ENCODE measurements at regions not wholly inside any gene's neighbourhood (a gene's known extent, or its start where the extent isn't known, plus 50 kb on each side); places are given as distances from the start of the nearest gene placed in this dataset.

DNA sequence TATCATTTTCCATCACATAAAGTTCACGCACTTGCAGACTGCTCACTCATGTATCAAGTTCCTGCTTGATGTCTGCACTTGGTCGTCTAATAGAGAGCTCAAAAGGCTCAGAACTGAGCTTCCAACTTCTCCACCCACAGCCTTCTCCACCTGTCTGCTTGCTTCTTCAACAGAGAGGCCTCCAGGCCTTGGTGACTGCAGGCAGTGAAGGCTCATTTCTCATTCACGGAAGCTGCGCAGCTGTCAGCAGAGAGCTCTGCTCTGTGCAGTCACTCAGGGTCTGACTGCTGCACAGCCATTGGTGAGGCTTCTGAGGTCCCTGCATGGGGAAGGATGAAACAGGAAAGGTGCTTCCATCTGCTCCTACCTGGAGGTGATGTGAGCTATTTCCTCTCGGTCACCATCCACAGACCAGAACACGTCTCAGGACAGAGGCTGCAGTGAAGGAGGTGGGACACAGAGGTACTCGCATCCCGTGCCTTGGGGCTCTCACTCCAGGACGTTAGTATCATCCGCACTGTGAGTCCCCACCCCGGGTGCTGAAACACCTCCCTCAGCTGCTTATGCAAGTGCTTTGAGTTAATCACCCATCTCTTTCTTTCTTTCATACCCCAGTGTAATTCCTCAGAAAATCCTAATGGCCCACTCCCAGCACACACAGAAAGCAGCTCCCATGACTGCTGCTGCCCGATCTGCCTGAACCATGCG lies 126.2 kb downstream of the TMEM18 start:
- DNase-seq (ENCODE audit: low read depth), result no peak

DNA sequence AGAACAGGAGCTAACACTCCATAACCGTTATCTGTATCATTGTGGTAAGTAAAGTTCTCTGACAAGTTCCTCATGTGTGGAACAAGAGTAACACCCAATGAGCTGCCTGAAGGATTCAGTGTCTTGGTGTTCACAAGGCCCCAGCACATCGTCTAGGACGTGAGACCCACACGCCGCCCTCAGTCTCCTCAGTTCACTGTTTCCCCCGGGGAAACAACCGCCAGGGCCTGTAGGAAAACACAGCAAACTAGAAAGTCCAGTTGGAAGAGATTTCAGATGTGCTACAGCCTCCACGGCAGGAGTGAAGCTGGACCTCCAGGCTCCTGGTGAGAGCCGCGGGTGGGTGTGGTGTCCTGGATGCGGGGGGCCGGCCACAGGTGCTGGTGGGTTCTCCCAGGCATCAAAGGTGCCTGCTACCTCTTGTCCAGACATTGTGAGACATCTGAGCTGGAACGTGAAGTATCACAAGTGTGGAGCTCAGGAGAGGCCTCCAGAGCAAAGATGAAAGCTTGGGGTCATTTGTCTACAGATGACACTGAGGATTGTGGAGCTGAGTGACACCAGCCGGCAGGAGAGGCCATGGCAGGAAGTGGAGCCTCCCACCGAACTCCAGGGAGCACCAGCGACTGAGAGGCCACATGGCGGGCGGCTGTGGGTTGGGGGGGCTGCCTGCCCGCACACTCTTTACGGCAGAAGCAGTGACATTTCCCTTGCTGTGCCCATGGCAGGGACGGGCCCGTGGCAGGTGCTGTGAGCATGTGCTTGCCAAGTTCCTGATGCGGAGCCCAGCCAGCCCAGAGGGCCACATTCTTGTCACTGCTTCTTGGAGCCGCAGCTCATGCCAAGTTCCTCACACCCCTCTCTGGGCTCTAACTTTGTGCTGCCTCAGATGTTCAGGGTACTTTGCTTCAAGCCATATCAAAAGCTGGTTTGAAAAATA lies 131.2 kb downstream of the TMEM18 start:
- no peak for DNase-seq (ENCODE audit: low read depth)

DNA sequence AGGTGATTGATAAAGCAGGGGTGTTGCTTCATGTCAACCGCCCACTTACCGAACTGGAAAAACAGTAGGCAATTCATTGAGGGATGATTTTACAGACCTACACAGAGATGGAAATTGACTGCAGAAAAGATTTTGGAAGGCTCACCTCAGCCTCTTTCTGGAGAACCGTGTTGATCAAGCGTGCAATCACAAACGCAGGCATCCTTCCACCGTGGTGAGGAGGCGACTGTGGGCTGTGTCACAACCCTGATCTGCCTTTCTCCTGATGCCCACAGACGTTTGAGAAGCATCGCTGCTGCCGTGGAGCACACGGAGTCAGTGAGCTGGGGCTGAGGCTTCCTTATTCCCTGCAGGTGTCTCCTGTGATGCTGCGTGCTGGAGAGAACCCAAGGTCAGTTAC lies 132.0 kb downstream of the TMEM18 start:
- no peak for DNase-seq (ENCODE audit: low read depth)

DNA sequence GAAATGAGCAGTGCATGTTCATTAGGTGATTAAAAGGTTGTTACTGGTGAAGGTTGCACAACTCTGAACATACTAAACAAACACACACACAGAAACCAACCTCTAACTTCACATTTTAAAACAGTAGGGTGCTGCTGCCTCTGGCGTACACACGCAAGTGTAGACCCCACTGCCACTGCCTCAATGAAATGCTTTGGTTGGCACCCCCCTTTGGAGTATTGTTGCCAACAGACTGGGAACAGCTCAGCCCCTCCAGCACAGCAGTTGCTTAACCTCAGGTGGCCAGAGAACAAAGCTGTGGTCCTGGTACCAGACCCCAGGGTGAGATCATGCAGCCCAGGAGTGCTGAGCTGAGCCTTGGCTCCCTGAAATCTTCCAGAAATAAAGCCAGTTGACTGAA lies 138.6 kb downstream of the TMEM18 start:
- no peak for DNase-seq (ENCODE audit: low read depth)

DNA sequence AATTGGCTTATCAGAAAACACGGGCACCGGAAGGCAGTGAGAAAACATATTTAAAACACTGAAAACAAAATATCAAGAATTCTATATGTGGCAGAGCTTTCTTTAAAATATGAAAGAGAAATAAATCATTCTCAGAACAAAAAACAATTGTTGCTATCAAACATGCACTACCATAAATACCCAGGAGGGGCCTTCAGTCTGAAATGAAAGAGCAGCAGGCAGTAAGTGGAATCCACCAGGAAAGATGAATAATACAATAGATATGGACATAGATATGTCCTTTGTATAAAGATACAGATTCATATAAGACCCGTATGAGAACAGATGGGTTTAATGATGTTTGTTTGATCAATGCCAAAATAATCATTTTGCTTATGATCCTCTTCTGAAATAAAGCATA lies 142.0 kb downstream of the TMEM18 start:
- DNase-seq (ENCODE audit: low read depth), result no peak

DNA sequence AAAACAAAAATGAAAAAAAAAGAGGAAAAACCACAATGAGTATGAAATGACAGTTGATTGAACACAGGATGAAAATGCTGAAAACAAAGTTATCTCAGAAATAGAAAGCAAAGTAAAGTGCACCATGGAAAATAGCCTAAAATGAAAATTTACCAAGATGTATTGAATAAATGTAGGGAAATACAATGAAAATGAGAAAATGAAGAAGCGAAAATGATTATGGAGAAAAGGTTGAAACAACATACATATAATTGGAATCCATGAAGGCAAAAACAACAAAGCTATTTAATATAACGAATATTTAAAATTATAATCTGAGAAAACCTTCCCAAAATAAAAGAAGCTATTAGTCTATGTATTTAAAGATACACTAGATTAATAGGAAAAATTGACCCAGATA lies 147.4 kb downstream of the TMEM18 start:
- no peak for DNase-seq (ENCODE audit: low read depth)

DNA sequence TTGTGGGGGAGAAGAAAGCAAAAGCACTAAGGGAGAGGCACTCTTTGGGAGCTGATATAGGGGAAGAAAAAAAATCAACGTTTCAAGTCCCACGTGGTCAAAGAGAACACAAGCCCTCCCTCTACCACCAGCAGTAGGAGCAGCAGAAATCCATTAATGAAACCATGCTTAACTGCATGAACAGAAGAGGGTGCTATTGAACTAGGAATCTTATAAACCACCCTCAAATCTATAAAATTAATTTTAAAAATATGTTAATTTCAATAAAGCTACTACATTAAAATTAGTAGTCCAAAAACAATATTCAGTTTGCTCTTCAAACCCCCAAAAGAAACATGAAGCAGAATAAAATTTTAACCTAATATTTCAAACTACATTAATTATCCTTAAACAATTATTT lies 147.8 kb downstream of the TMEM18 start:
- DNase-seq (ENCODE audit: low read depth), result peak; percentile 5

DNA sequence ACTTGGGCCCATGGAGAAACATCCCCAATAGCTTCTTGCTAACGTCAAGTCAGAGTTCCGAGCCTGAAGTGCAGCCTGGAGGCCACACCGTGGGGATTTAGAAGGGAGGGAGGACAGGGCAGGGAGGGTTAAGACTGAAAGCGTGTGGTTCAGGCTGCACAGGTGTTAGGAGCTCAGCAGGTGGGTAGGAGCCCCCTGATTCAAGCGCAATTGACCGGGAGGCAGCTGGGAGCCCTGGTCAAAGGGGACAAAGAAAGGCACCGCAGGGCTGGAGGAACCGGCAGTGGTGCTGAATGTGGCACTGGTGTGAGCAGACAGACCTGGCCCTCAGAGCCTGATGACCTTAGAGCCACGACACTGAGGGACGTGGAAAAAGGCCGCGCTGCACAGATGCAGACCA lies 149.6 kb downstream of the TMEM18 start:
- DNase-seq (ENCODE audit: low read depth), result no peak

DNA sequence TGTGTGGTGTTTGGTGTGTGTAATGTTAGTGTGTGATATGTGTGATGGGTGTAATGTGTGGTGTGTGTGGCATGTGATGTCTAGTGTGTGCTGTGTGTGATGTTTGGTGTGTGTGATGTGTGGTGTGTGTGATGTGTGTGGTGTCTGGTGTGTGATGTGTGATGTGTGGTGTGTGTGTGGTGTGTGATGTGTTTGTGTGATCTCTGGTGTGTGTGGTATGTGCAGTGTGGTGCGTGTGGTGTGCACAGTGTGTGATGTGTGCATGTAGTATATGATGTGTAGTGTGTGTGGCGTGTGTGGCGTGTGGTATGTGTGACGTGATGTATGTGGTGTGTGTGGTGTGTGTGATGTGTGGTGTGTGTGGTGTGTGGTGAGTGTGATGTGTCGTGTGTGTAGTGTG lies 150.3 kb downstream of the TMEM18 start:
- no peak for DNase-seq (ENCODE audit: low read depth)

DNA sequence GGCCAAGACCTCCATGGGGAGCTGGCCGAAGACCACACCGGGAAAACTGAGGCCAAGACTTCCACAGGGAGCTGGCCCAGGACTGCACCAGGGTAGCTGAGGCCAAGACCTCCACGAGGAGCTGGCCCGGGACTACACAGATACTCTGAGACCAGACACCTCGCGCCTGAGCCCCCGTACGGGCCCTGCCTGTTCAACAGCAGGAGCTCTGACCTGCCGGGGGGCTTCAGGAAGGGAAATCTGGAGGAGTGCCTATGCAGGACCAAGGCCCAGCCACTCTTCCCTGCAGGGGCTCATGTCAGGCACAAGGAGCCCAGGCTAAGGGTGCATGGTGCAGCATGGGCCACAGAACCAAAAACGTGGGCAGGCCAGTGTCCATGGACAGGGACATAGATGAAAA lies 151.6 kb downstream of the TMEM18 start:
- DNase-seq (ENCODE audit: low read depth), result no peak

DNA sequence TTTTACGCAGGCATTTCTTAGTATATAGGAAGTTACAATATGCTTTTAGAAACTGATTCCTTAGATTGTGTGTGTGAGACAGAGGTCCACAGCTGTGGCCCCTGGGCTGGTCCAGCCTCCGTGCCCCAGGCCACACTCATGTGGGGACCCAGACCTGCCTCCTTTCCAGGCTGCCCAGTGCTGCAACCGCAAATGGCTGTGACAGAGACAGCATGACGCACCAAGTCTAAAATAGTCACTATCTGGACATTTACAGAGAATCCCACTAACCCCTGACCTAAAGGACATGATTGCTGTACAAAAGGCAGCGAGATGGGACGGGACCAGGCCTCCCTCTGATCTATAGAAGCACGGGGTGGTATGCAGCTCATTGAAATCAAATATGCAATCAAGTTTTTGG lies 152.2 kb downstream of the TMEM18 start:
- no peak for DNase-seq (ENCODE audit: low read depth)

DNA sequence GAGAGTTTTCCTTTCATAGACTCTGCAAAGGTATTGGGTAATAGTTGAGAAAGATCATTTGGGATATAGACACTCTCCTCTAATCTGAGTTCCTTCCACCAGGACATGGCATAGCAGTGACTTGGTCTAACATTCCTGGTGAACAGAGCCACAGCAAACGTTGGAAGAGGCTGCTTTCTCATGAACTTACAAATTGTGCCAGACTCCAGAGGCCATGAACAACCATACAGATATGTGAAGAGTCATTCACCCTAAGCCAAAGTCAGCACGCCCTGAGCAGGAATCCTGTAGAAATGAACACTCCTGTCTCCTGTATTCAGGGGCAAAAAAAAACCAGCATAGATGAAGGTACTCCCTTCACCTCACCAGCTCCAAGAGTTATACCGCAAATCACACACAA lies 152.8 kb downstream of the TMEM18 start:
- DNase-seq (ENCODE audit: low read depth), result peak; percentile 25

DNA sequence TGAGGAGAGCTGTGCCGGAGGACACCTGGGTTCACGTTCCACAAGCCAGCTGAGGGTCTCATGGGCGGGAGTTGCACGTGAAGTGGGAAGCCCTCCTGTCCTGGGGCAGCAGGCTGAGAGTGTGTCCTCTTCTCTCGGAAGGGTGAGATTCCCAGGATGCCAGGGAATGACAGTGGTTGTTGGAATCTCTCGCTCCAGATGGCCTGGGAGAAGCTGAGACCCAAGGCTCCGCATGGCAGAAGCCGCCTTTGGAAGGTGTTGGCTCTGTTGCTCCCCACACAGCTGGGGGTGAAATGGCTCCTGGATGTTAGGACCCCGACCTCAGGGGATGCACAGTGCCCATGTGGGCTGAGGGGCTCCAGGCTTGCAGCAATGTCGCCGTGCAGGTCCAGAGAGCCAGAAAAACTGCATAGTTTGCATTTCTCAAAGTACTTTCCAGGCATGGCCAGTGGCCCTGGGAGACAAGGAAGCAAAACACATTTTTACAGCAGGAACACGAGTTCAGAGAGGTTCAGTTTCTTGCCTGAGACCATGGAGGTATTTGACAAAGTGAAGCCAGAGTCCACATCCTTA lies 153.4 kb downstream of the TMEM18 start:
- no peak for DNase-seq (ENCODE audit: low read depth)

DNA sequence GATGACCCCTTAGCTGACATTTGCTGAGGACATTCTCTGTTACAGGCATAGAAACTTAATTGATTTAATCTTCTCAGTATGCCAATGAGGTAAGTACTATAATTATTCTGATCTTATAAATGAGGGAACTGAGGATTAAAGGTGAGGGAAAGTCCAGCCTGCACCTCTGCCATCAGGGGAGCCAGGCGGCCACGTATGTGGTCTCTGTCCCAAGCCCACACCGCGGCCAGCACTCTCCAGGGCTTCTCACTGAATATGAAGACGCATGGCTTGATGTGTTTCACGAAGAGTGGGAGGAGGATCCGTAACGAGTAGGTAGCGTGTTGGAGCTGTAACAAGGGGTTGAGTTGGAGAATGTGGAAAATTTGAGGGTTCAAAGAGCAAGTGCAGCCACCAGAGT lies 154.4 kb downstream of the TMEM18 start:
- no peak for DNase-seq (ENCODE audit: low read depth)

DNA sequence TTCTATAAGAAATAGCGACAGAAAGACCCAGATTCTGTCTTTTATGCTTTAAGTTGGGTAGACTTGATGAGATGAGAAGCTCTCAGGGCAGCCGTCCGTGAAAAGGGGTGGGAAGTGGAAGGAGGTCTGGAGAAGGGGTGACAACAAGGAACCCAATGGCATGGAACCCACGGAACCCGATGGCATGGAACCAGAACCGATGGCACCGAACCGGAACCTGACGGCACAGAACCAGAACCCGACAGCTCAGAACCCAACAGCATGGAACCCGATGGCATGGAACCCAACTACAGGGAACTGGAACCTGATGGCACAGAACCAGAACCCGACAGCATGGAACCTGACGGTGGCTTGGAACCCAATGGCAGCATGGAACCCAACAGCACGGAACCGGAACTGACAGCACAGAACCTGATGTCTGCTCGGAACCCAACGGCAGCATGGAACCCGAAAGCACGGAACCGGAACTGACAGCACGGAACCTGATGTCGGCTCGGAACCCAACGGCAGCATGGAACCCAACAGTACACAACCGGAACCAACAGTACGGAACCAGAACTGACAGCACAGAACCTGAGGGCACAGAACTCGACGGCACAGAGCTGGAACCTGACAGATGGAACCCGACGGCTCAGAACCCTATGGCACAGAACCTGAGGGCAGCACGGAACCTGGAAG lies 155.2 kb downstream of the TMEM18 start:
- DNase-seq (ENCODE audit: low read depth), result no peak

DNA sequence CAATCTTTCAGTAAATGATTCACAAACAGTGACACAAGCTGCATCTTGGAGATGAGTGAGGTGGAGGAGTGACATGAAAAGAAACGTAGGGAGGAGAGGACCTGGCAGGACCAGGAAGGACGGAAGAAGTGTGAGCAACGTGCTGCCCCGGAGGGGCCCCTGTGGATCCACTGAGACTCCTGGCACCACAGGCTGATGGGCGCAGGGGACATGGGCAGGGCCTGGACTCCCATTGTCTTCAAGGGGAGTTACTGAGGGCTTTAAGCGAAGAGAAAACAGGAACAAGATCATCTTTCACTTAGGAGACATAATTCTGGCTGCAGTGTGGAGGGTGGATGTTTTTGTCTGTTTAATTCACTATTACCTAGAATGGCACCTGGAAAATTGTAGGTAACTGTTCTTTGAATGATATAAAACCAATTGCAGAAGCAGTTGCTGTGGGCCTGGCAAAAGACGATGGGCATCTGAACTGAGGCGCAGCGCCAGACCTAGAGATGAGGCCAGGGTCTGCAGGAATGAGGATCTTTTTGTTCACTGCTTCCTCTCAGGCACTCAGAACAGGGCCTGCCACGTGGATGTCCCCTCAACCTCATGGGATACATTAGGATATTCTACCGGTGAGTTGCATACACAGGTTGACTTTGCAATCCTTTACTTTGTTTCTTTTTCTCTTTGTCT lies 156.4 kb downstream of the TMEM18 start:
- DNase-seq (ENCODE audit: low read depth), result no peak

DNA sequence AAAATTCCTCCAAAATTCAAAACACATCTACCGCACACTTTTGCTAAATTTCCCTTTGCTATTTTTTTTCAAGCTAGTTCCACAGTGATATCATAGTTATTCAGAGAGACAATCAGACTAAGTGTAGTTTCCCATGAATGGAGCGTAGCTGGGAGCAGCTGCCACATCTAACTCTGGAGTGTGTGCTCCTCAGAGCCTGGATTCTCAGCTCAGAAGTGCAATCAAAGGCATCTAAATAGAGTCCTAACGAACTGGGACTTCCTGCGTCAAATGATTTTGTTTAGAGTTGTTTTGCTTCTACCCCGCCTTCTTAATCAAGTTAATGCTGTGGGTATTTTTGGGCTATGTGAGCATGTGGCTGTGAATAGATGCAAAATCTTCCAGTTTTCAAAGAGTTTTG lies 160.3 kb downstream of the TMEM18 start:
- no peak for DNase-seq (ENCODE audit: low read depth)

DNA sequence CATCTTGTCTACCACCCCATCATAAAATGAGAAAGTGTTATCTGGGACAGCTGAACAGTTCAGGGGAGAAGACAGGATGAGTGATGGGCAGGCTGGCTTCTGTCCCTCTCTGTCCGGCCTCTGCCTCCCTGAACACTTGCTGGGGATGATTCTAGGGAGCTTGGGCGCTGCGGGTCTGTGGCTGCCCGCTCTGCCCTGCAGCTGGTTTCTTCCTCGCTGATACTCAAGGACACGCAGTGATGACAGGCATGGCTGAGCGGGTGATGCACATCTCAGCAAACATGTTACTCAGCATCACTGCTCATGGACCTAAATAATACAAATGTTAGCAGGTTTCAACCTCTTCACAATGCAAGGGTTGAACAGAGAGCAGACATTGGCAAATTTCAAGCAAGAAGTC lies 161.1 kb downstream of the TMEM18 start:
- DNase-seq (ENCODE audit: low read depth), result no peak

DNA sequence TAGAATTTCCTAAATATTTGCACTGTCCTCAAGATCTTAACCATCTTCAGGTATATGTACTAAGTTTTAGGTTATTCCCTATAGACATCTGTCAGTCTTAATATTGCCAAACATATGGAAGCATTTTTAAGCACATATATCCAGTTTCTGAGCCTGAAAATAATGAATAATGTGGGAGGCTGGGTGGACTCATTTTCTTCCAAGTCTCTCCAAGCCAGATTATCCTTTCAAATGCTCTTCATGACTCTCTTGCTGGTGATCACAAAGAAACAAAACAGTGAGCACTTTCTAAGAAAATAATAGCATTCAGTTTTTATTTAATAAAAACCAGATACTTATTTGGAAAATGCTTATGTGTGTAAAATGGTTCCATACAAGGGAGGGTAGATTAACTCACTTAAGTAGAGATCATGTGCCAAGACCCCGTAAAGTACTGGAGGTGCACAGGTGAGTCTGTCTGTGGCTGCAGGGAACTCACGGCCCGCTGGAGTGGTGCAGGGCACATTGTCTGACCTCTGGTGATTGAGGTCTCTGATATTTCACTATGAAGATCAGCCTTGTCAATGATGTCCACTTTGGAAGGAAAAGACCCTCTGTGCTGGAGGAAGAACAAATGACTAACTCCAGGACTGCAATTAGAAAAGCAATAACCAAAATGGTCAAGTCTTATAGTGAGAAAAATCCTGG lies 161.6 kb downstream of the TMEM18 start:
- DNase-seq (ENCODE audit: low read depth), result no peak

DNA sequence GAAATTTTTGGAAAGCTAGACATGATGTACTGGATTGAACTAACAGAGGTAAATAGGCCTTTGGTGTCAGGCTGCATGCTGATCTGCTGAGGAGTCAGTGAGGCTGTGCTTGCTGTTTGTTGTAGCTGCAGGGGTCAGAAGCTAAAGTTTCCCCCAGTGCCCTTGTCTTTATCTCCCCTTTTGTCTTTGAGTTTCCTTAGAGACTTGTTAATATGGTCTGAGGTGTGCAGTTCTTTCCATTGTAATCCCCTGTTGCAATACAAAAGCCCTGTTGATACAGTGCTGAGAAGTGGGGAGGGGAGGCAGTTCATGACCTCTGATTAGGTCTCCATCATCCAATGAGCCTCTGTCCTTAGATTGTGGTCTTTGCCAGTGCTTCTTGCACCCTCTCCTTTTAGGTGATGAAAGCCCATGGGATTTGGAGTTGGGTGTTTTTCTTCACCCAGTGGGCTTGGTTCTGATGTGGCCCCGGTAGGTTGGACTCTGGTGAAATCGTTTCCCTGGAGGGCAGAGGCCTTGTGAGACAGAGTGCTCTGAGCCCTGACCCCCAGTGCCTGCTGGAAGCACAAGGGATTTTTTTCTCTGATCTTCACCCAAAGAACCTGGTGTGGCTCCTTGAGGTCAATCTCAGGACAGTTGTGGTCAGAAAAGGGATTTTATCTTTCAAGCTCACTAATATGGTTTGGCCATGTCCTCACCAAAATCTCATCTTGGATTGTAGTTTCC lies 163.1 kb downstream of the TMEM18 start:
- DNase-seq (ENCODE audit: low read depth), result no peak

DNA sequence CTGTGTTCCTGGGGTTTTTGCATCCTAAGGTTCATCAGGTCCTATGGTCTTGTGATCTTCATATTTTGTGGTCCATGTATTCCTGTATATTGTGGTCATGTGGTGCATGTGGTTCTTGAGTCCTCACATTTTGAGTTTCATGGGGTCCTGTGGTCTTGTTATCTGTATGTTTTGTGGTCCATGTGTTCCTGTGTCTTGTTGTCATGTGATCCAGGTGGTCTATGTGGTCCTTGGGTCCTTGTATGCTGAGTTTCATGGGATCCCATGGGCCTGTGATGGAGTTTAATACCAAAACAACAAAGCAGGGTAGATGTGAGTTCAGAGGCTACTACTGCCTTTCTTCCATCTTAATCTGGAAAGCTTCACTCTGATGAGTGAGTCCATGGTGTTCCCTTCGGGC lies 166.4 kb downstream of the TMEM18 start:
- DNase-seq (ENCODE audit: low read depth), result no peak

All from stromal cell of bone marrow (primary cell).